Naive B cell (primary cell): ENCODE measurements at regions not wholly inside any gene's neighbourhood (a gene's known extent, or its start where the extent isn't known, plus 50 kb on each side); places are given as distances from the start of the nearest gene placed in this dataset.

Experiments
- ATAC-seq, 2 donors: fragments of 150-1000 bp; cut with Tn5 transposase; 2 replicates each; pipeline ENCODE4 v1.10.0; 2021; ENCODE audit warnings: low read depth in 2 of 2, mild to moderate bottlenecking in 2 of 2, moderate library complexity in 2 of 2
- DNase-seq: peaks from one replicate; pipeline ENCODE4 v3.0.0; 2022
- H3K27ac Mint-ChIP-seq, 6 donors: one replicate each; pipeline ENCODE4 v1.8.0; 2020 to 2022; ENCODE audit warnings: mild to moderate bottlenecking in 6 of 6, mixed read lengths in 6 of 6, moderate library complexity in 5 of 6, inconsistent platforms in 2 of 6
- H3K27me3 Mint-ChIP-seq, 3 donors: one replicate each; pipeline ENCODE4 v1.8.0; 2021 to 2022; ENCODE audit warnings: mixed read lengths in 3 of 3, mild to moderate bottlenecking in 1 of 3
- H3K36me3 Mint-ChIP-seq, 2 donors: one replicate each; pipeline ENCODE4 v1.8.0; 2020 to 2022; ENCODE audit warnings: mixed read lengths in 2 of 2, inconsistent platforms in 1 of 2, mild to moderate bottlenecking in 1 of 2
- H3K4me1 Mint-ChIP-seq, 3 donors: one replicate each; pipeline ENCODE4 v1.8.0; 2020 to 2022; ENCODE audit warnings: mixed read lengths in 3 of 3, inconsistent platforms in 1 of 3, mild to moderate bottlenecking in 1 of 3, moderate library complexity in 1 of 3
- H3K4me3 Mint-ChIP-seq, 8 donors: one replicate each; pipeline ENCODE4 v1.8.0; 2020 to 2022; ENCODE audit warnings: mild to moderate bottlenecking in 8 of 8, mixed read lengths in 8 of 8, moderate library complexity in 8 of 8, inconsistent platforms in 2 of 8
- H3K9me3 Mint-ChIP-seq, 7 donors: one replicate each; pipeline ENCODE4 v1.8.0; 2020 to 2022; ENCODE audit warnings: mixed read lengths in 7 of 7, mild to moderate bottlenecking in 5 of 7, inconsistent platforms in 2 of 7, moderate library complexity in 1 of 7

DNA sequence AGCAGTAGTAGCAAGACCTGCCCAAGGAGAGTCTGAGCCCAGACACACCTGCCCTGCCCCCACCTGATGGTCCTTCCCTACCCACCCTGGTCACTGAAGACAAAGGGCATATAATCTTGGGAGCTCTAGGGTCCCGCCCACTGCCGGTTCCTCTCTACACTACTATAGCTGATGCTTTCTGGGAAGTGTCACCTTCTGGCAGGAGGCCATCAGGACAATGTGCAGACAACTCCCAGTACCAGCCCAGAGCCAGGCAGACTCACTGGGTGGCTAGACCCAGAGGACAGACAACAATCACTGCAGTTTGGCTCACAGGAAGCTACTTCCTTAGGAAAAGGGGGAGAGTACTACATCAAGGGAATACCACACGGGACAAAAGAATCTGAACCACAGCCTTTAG, 312.7 kb downstream of the SPRY1 start:
- Mint-ChIP-seq H3K27ac (peak overlapping the region in 1 of 6 donors; percentile 26), H3K27me3 (peaks cover 8 to 13% (median 11%) of the 10 kb centered on the region in 3 donors), H3K4me1 (no peaks in the 10 kb centered on the region), H3K36me3 (peaks cover 3 to 11% of the 10 kb centered on the region in 2 donors), H3K9me3 (peaks cover 0 to 25% (median 7%) of the 10 kb centered on the region in 7 donors), H3K4me3 (no peak overlapping the region)
- ATAC-seq (no peak), DNase-seq (no peak)

- Mint-ChIP-seq H3K9me3 (peaks cover 0 to 5% (median 3%) of the 10 kb centered on the region in 7 donors), H3K27me3 (no peaks in the 10 kb centered on the region), H3K36me3 (no peaks in the 10 kb centered on the region), H3K4me1 (no peaks in the 10 kb centered on the region), H3K4me3 (no peak overlapping the region), H3K27ac (no peak overlapping the region)
- no peak for DNase-seq
- ATAC-seq, result no peak
Observed at GRCh38 chr4:123731035-123731434, 334.4 kb downstream of the SPRY1 start.

GRCh38 chr4:123737156-123737555, 340.6 kb downstream of the SPRY1 start:
- H3K4me1 Mint-ChIP-seq, result no peaks in the 10 kb centered on the region
- no peak overlapping the region for H3K4me3 Mint-ChIP-seq
- H3K27me3 Mint-ChIP-seq, result peaks cover 0 to 5% (median 0%) of the 10 kb centered on the region in 3 donors
- ATAC-seq (no peak), DNase-seq (no peak)
- H3K36me3 Mint-ChIP-seq, result no peaks in the 10 kb centered on the region
- H3K9me3 Mint-ChIP-seq, result peaks cover 0 to 5% (median 0%) of the 10 kb centered on the region in 7 donors
- no peak overlapping the region for H3K27ac Mint-ChIP-seq

DNA sequence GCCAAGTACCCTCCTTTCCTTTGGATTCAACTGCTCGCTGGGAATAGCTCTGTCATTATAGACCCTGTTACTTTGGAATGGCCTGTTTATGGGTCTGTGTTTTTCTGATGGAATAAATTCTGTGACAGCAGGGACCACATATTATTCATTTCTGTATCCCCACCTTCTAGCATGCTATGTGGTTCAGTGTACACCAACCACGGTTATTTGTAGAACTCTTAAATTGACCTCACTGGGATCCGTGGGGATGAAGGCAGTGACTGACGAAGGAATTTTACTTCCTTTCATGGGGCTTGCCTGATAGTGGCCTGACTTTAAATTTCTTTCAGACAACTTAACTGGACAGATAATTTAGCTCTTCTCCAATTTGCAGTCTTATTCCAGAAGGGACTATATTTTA, 343.2 kb downstream of the SPRY1 start:
- ATAC-seq, result no peak
- H3K9me3 Mint-ChIP-seq, result peaks cover 0 to 1% (median 0%) of the 10 kb centered on the region in 7 donors

DNA sequence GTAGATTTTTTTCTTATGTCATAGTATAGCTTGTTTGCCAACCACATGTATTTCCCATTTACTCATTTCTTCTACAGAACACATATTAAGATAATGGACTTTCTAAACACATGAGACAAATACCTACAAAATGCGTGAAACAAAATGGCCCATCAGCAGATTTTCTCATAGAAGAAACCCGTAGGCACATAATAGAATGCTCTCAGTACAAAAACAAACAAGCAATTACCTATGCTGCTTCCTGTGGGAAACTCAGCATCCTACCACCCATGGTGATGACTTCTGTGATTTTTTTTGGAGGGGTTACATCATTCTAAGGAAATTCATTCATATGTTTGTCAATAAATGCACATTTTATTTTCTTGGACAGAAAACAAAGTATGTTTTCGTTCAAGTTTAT, 343.6 kb downstream of the SPRY1 start:
- no peak overlapping the region for H3K4me3 Mint-ChIP-seq
- no peaks in the 10 kb centered on the region for H3K36me3 Mint-ChIP-seq
- no peak overlapping the region for H3K27ac Mint-ChIP-seq
- ATAC-seq, result no peak
- H3K27me3 Mint-ChIP-seq, result peaks cover 0 to 5% (median 4%) of the 10 kb centered on the region in 3 donors
- H3K9me3 Mint-ChIP-seq, result no peaks in the 10 kb centered on the region
- H3K4me1 Mint-ChIP-seq, result peaks cover 0 to 5% (median 5%) of the 10 kb centered on the region in 3 donors
- DNase-seq, result no peak

More for the DNA sequence above, 343.2 kb downstream of the SPRY1 start:
- Mint-ChIP-seq H3K4me3 (no peak overlapping the region), H3K27ac (no peak overlapping the region), H3K4me1 (peaks cover 0 to 1% (median 1%) of the 10 kb centered on the region in 3 donors), H3K27me3 (peaks cover 0 to 5% (median under 1%) of the 10 kb centered on the region in 3 donors), H3K36me3 (no peaks in the 10 kb centered on the region)
- no peak for DNase-seq

DNA sequence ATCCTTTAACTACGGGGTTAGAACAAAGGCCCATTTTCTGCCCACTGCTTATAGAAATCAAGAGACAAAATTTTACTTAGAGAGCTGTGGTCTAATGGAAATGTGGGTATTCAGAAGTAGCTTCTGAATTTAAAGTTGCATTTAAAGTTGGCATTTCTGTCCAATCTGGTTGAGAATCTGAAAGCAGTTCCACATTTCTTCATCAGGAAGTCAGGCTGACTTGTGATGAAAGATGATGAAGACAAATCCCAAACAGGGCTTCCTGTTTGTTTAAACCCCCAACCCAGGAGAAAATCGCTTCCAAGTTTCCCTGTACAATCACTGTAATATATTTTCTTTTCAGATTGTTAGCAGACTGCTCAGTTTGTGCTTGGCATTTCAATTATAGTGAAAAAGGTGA, 345.3 kb downstream of the SPRY1 start:
- ATAC-seq (no peak), DNase-seq (no peak)
- H3K36me3 Mint-ChIP-seq, result no peaks in the 10 kb centered on the region
- peaks cover under 1 to 6% (median 5%) of the 10 kb centered on the region in 3 donors for H3K4me1 Mint-ChIP-seq
- H3K9me3 Mint-ChIP-seq, result no peaks in the 10 kb centered on the region
- H3K27ac Mint-ChIP-seq, result no peak overlapping the region
- peaks cover 4 to 12% (median 10%) of the 10 kb centered on the region in 3 donors for H3K27me3 Mint-ChIP-seq
- H3K4me3 Mint-ChIP-seq, result no peak overlapping the region

- no peak for ATAC-seq
- no peak overlapping the region for H3K27ac Mint-ChIP-seq
Observed at GRCh38 chr4:123743848-123744247, 347.3 kb downstream of the SPRY1 start.

DNA sequence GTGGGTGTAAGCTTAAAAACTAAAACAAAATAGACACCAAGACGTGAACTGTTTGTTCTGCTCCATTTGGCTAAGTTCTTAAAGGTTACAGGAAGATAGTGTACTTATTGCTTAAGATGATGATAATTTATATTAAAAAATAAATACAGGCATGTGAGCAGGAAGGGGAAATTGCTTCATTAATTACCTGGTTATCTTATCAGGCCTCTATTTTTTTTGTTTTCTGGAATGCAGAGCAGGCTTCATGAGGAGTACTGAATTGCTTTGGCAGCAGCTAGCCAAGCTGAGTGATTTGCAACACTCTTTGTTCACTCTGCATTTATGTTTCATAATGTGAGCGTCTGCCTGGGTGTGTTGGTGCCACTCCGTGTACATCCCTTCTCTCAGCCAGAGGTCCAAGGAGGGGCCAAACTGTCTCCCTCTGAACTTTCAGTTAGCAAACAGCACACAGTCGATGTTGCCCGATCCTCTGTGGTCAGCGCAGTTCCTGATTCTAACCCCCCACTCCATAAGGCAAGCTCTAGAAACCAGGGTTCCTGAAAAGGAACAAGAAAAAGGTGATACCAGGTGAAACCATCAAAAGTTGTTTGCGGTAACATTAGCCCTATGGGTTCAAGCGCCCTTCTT, 348.2 kb downstream of the SPRY1 start:
- H3K27me3 Mint-ChIP-seq, result peaks cover 10 to 19% (median 15%) of the 10 kb centered on the region in 3 donors
- H3K4me1 Mint-ChIP-seq, result peaks cover 5 to 10% (median 6%) of the 10 kb centered on the region in 3 donors
- peak overlapping the region in 1 of 8 donors; percentile 0 for H3K4me3 Mint-ChIP-seq
- H3K36me3 Mint-ChIP-seq, result no peaks in the 10 kb centered on the region
- H3K9me3 Mint-ChIP-seq, result no peaks in the 10 kb centered on the region
- DNase-seq (no peak), ATAC-seq (no peak)
- H3K27ac Mint-ChIP-seq, result no peak overlapping the region

More at GRCh38 chr4:123743848-123744247, 347.3 kb downstream of the SPRY1 start:
- Mint-ChIP-seq H3K9me3 (no peaks in the 10 kb centered on the region), H3K4me1 (peaks cover 5 to 8% (median 6%) of the 10 kb centered on the region in 3 donors), H3K27me3 (peaks cover 10 to 17% (median 13%) of the 10 kb centered on the region in 3 donors), H3K4me3 (no peak overlapping the region), H3K36me3 (no peaks in the 10 kb centered on the region)
- DNase-seq, result no peak

- peaks cover 10 to 17% (median 15%) of the 10 kb centered on the region in 3 donors for H3K27me3 Mint-ChIP-seq
- no peak for ATAC-seq
- DNase-seq, result no peak
Observed at GRCh38 chr4:123747016-123747415, 350.4 kb downstream of the SPRY1 start.

DNA sequence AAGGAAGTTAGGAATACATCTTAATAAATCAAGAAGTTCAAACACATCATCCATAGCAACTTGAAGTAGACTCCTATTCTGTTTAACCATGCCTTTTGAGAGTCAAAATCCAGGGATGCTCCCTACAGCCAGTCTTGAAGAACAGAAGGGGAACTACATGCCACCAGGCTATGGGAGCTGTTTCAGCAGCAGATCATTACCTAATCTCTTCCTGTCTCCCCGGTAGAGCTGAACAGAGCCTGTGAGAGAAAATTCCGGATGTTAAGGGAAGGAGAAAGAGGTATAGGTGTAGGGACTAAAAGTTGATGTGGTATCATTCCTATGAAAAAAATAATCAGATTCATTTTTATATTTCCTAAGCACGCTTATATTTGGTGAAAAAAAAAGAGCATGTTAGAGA, 352.2 kb downstream of the SPRY1 start:
- Mint-ChIP-seq H3K4me1 (peaks cover 5 to 10% (median 6%) of the 10 kb centered on the region in 3 donors), H3K27me3 (peaks cover 10 to 17% (median 15%) of the 10 kb centered on the region in 3 donors), H3K9me3 (no peaks in the 10 kb centered on the region), H3K27ac (no peak overlapping the region), H3K36me3 (no peaks in the 10 kb centered on the region), H3K4me3 (no peak overlapping the region)
- DNase-seq, result no peak
- ATAC-seq, result no peak

More at GRCh38 chr4:123747016-123747415, 350.4 kb downstream of the SPRY1 start:
- H3K4me3 Mint-ChIP-seq, result no peak overlapping the region
- peak overlapping the region in 1 of 6 donors; percentile 17 for H3K27ac Mint-ChIP-seq
- H3K4me1 Mint-ChIP-seq, result peaks cover 5 to 10% (median 6%) of the 10 kb centered on the region in 3 donors
- H3K36me3 Mint-ChIP-seq, result no peaks in the 10 kb centered on the region
- no peaks in the 10 kb centered on the region for H3K9me3 Mint-ChIP-seq

GRCh38 chr4:123749383-123749782, 352.8 kb downstream of the SPRY1 start:
- Mint-ChIP-seq H3K4me3 (no peak overlapping the region), H3K9me3 (no peaks in the 10 kb centered on the region), H3K27ac (no peak overlapping the region), H3K27me3 (peaks cover 10 to 17% (median 15%) of the 10 kb centered on the region in 3 donors), H3K36me3 (no peaks in the 10 kb centered on the region), H3K4me1 (peaks cover 5 to 10% (median 6%) of the 10 kb centered on the region in 3 donors)
- ATAC-seq (no peak), DNase-seq (no peak)

- Mint-ChIP-seq H3K27me3 (peaks cover 10 to 17% (median 11%) of the 10 kb centered on the region in 3 donors), H3K9me3 (no peaks in the 10 kb centered on the region), H3K27ac (no peak overlapping the region), H3K4me3 (no peak overlapping the region), H3K4me1 (peaks cover 1 to 10% (median 2%) of the 10 kb centered on the region in 3 donors), H3K36me3 (no peaks in the 10 kb centered on the region)
- no peak for DNase-seq
- no peak for ATAC-seq
Observed at GRCh38 chr4:123750044-123750443, 353.4 kb downstream of the SPRY1 start.

DNA sequence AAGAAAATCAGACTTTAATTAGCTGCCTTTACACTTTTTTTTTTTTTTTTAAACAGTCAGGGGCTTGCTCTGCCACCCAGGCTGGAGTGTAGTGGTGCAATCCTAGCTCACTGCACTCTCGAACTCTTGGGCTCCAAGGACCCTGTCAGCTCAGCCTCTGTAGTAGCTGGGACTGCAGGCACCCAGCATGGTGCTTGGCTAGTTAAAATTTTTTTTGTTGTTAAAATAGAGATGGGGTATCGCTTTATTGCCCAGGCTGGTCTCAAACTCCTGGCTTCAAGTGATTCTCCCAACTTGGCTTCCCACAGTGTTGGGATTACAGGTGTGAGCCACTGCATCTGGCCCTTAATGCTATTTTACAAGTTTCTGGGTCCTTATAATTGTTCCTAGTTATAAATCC, 359.1 kb downstream of the SPRY1 start:
- H3K4me1 Mint-ChIP-seq, result no peaks in the 10 kb centered on the region

DNA sequence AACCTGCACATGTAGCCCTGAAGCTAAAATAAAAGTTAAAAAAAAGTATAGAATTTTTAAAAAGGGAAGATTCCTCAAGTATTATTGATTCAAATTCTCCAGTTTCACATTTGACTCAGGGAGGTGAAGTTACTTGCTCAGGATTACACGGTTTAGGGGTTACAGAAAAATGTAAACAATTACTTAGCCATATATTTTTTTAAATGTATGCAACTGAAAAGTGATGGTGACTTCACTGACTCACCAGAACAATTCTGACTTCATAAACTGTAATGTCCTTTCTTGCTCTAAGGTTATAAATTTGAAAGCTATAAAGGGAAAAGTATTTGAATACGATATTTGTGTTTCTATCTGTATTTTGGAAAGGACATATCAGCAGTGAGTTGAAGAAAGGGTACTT, 371.2 kb downstream of the SPRY1 start:
- H3K4me3 Mint-ChIP-seq, result no peak overlapping the region
- H3K9me3 Mint-ChIP-seq, result peaks cover 0 to 17% (median 6%) of the 10 kb centered on the region in 7 donors
- no peak overlapping the region for H3K27ac Mint-ChIP-seq
- H3K4me1 Mint-ChIP-seq, result peaks cover 0 to 1% (median 0%) of the 10 kb centered on the region in 3 donors
- H3K27me3 Mint-ChIP-seq, result peaks cover 0 to 3% (median 0%) of the 10 kb centered on the region in 3 donors
- no peak for ATAC-seq
- peaks cover 0 to 4% of the 10 kb centered on the region in 2 donors for H3K36me3 Mint-ChIP-seq
- no peak for DNase-seq

More for the DNA sequence above, 359.1 kb downstream of the SPRY1 start:
- no peak for ATAC-seq
- Mint-ChIP-seq H3K27me3 (peaks cover 0 to 9% (median 8%) of the 10 kb centered on the region in 3 donors), H3K36me3 (no peaks in the 10 kb centered on the region), H3K4me3 (no peak overlapping the region), H3K27ac (no peak overlapping the region), H3K9me3 (peaks cover 0 to 10% (median 0%) of the 10 kb centered on the region in 7 donors)
- DNase-seq, result no peak
